ENCODE measurements at regions not wholly inside any gene's neighbourhood (a gene's known extent, or its start where the extent isn't known, plus 50 kb on each side); places are given as distances from the start of the nearest gene placed in this dataset.
"Not testable (repeated sequence)": the region's sequence is repeated elsewhere in the genome, so short reads cannot be mapped to it uniquely, and the experiment has no call there.

GRCh38 chr2:196516564-196516963 lies 123.0 kb upstream of the CCDC150 start:
- no peak for DNase-seq (ENCODE audit: low spot score in 2 of 2)
- no peak for TF ChIP-seq CTCF (IDR thresholded peaks at IDR 0.05)
- no peak for TF ChIP-seq POLR2A (IDR thresholded peaks at IDR 0.05)
- intact Hi-C loops (cut with DNase I; ENCODE audit: low total_unique reads): no loop called here
- 79 to 81% methylated on average over 4 of the region's 4 CpGs for WGBS, 2 donors
- H3K4me3 ChIP-seq (ENCODE audit: low read depth, poor library complexity, severe bottlenecking): no peak overlapping the region

GRCh38 chr2:196520605-196521004 lies 118.9 kb upstream of the CCDC150 start:
- intact Hi-C loops (cut with DNase I; ENCODE audit: low total_unique reads): no loop called here
- DNase-seq (ENCODE audit: low spot score in 2 of 2): no peak
- TF ChIP-seq POLR2A (IDR thresholded peaks at IDR 0.05) (no peak), CTCF (IDR thresholded peaks at IDR 0.05) (no peak)
- 73 to 77% methylated on average over 4 of the region's 4 CpGs for WGBS, 2 donors
- H3K4me3 ChIP-seq (ENCODE audit: low read depth, poor library complexity, severe bottlenecking): no peak overlapping the region

- intact Hi-C loops (cut with DNase I; ENCODE audit: low total_unique reads); H3K4me3 ChIP-seq (ENCODE audit: low read depth, poor library complexity, severe bottlenecking); DNase-seq (ENCODE audit: low spot score in 2 of 2): not testable (repeated sequence)
- 87 to 90% methylated on average over 19 of the region's 28 CpGs for WGBS, 2 donors
These were observed 112.4 kb upstream of the CCDC150 start for GRCh38 chr2:196526981-196527725.

- intact Hi-C loops (cut with DNase I; ENCODE audit: low total_unique reads): no loop called here
- no peak overlapping the region for H3K4me3 ChIP-seq (ENCODE audit: low read depth, poor library complexity, severe bottlenecking)
- WGBS, 2 donors: 51% methylated on average over 1 of the region's 1 CpG
- no peak for DNase-seq (ENCODE audit: low spot score in 2 of 2)
- TF ChIP-seq CTCF (IDR thresholded peaks at IDR 0.05) (no peak), POLR2A (IDR thresholded peaks at IDR 0.05) (no peak)
These were observed 110.9 kb upstream of the CCDC150 start for GRCh38 chr2:196528486-196529223.

- no peak for TF ChIP-seq CTCF (IDR thresholded peaks at IDR 0.05)
- no peak for TF ChIP-seq POLR2A (IDR thresholded peaks at IDR 0.05)
- H3K4me3 ChIP-seq (ENCODE audit: low read depth, poor library complexity, severe bottlenecking): no peak overlapping the region
- intact Hi-C loops (cut with DNase I; ENCODE audit: low total_unique reads): no loop called here
- WGBS, 2 donors: 93 to 95% methylated on average over 4 of the region's 4 CpGs
- DNase-seq (ENCODE audit: low spot score in 2 of 2): no peak
These were observed 108.6 kb upstream of the CCDC150 start for GRCh38 chr2:196530910-196531309.

- intact Hi-C loops (cut with DNase I; ENCODE audit: low total_unique reads): no loop called here
- no peak for TF ChIP-seq CTCF (IDR thresholded peaks at IDR 0.05)
- TF ChIP-seq POLR2A (IDR thresholded peaks at IDR 0.05): no peak
- no peak overlapping the region for H3K4me3 ChIP-seq (ENCODE audit: low read depth, poor library complexity, severe bottlenecking)
- DNase-seq (ENCODE audit: low spot score in 2 of 2): no peak
- WGBS, 2 donors: 70 to 73% methylated on average over 3 of the region's 3 CpGs
These were observed 105.6 kb upstream of the CCDC150 start for GRCh38 chr2:196533772-196534397.

Measured in lower leg skin (tissue), 4 donors.